GM18505 (cell line): ENCODE measurements at regions not wholly inside any gene's neighbourhood (a gene's known extent, or its start where the extent isn't known, plus 50 kb on each side); places are given as distances from the start of the nearest gene placed in this dataset.

Experiments used
- ATAC-seq: cut with Tn5 transposase; IDR thresholded peaks from one replicate; pipeline ENCODE4 v1.9.1; 2021; ENCODE audit not compliant: unreplicated experiment
- POLR2A ChIP-seq: IDR thresholded peaks from 4 replicates; pipeline ENCODE4 v1.6.1; 2011; ENCODE audit warnings: borderline replicate concordance; ENCODE audit not compliant: insufficient read depth, insufficient read length; ENCODE audit errors: extremely low read depth

DNA sequence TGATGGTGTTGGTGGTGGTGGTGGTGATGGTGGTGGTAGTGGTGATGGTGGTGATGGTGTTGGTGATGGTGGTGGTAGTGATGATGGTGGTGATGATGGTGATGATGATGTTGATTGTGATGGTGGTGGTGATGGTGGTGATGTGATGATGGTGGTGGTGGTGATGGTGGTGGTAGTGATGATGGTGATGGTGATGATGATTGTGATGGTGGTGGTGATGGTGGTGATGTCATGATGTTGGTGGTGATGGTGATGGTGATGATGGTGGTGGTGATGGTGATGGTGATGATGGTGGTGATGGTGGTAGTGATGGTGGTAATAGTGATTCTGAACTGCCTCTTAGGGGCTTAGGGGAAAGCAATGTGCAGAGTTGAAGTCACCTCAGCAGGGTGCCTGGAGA lies 760.7 kb downstream of the GALR1 start:
- no peak for TF ChIP-seq POLR2A
- no peak for ATAC-seq

- TF ChIP-seq POLR2A: no peak
- ATAC-seq: no peak
These were observed 768.2 kb downstream of the GALR1 start for GRCh38 chr18:78017869-78018268.

DNA sequence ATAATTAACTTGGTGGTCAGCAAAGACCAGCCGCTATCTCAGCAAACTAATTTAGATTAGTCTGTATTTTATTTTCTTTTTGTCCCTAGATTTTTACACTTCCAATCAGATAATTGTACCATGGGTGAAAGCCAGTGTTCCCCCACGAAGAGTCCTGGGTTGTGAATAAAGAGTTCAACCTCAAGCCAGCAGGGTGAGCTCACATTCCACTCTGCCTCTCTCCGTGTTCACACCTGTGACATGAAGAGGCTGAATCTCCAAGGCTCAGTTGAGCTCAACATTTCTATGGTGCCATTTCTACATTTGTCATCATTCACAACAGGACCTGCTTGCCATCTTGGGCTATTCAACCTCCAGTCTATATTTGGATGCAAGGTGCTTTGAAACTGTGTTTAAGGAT lies 771.5 kb downstream of the GALR1 start:
- ATAC-seq: no peak
- TF ChIP-seq POLR2A: no peak

DNA sequence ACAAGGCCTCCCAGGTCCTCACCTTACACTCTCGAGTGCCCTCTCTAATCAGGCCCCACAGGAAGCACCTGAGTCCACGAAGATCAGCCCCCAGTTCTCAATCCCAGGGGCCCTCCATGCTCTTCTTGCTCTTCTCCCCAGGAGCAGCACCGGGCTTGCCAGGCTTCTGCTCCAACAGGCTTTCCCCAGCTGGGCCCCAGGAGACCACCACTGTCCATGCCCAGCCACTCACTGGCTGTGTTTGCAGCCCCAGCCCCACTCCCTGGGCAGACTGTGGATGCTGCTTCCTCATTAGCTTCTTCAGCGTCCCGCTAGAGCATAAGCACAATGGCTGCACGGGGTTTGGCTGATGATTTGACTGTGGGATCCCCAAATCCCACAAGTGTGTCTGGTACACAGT lies 781.9 kb downstream of the GALR1 start:
- TF ChIP-seq POLR2A: no peak
- ATAC-seq: no peak

GRCh38 chr18:78031991-78032390 lies 782.3 kb downstream of the GALR1 start:
- no peak for TF ChIP-seq POLR2A
- no peak for ATAC-seq

- ATAC-seq: no peak
- TF ChIP-seq POLR2A: no peak
These were observed 782.9 kb downstream of the GALR1 start for GRCh38 chr18:78032574-78032973.

GRCh38 chr18:78034755-78035154 lies 785.1 kb downstream of the GALR1 start:
- ATAC-seq: no peak
- no peak for TF ChIP-seq POLR2A

DNA sequence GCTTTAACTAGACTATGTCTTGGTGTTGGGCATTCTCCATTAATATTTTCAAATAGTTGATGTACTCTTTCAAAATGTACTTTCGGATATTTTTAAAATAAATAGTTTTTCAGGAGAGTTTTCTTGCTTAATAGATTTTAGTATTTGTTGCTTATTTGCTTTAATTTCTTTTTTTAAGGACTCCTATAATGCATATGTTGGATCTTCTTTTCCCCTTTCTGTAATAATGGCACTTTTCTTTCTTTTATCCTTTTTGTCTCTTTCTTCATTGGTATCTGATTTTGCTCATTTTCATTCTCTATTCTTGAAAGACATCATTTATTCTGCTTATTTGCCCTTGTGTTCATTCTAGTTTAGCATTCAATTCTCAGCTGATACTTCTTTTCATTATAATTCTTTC lies 791.6 kb downstream of the GALR1 start:
- TF ChIP-seq POLR2A: no peak
- ATAC-seq: no peak

- ATAC-seq: no peak
- TF ChIP-seq POLR2A: no peak
These were observed 797.0 kb downstream of the GALR1 start for GRCh38 chr18:78046631-78047030.

DNA sequence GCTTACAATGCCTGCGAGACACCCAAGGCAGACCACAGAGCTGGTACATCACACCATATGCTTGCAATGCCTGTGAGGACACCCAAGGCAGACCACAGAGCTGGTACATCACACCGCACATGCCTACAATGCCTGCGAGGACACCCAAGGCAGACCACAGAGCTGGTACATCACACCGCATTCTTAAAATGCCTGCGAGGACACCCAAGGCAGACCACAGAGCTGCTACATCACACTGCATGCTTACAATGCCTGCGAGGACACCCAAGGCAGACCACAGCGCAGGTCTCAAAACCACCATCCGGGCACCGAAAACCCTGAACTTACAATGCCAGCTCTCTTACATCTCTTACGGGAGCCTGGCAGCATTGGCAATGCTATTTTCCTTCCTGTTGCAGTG lies 799.6 kb downstream of the GALR1 start:
- no peak for ATAC-seq
- TF ChIP-seq POLR2A: no peak

DNA sequence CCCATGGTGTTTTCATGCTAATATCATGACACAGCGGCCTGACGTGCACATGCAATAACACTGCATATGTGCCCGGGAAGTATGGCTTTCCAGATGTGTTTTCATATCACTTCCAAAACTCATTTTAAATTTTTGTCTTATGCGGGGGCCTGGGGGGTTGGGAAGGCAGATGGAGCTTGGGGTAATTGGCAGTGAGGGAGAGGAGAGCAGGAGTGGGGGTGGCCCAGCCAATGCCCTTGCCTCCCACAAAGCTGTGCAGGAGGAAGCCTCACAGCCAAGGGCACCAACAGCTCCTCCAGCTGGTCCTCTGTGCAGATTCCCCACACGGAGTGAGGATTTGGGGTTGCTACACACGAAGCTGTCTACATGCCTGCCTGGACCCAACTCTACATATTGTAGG lies 805.2 kb downstream of the GALR1 start:
- no peak for ATAC-seq

DNA sequence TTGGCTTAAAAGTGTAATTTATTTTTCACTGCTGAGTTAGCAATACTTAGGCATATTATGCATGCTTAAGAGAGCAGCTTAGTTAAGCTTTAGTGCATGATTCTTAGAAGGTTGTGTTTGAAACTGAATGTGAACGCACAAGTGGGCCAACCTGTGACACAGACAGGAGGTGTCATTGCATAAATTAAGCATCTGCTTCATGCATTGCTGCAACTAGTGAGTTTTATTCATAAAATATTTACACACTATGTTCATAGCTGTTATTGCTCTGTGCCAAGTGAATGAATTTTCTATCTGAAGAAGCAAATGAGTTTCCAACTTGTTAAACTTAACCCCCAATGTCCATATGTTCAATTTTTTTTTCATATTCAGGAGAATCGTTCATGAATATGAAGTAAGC lies 806.4 kb downstream of the GALR1 start:
- no peak for ATAC-seq
- no peak for TF ChIP-seq POLR2A

More for the DNA sequence above, 805.2 kb downstream of the GALR1 start:
- no peak for TF ChIP-seq POLR2A

DNA sequence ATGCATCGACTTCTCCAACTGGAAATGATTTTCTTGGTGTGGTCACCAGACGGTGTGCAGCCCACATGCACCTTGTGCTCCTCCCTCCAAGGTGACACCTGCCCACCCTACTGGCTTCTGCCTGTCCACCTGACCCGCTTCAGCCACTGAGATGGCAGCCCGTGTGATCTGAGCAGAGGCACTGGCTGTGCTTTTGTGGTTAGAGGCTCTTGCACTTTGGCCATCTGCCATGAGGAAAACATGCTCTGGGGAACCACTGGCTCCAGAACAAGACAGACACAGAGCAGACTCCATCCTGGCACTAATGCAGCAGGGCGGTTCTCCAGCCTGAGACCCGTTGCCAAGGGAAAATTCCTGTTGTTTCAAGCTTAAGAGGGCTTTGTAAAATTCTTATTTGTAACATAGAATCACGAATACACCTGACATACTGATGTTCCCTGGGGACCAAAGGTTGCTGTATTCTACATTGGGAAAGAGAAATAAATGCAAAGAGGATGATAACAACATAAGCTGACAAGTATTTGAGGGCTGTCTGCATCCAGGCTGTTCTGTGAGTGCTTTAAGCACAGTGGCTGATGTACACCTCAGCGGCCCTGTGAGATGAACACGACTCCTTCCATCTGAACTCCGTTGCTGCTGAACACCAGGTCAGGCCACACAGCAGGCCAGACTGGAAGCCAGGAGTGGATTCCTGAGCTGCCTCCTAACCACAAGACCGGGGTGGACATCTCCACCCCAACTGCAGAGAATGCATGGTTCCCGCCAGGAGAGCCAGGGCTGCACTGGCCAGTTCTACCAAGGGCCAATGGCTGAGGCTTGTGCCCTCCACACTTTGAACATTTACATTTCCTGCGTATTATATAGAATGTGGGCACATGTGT lies 820.4 kb downstream of the GALR1 start:
- TF ChIP-seq POLR2A: no peak
- ATAC-seq: no peak

GRCh38 chr18:78071166-78071710 lies 821.6 kb downstream of the GALR1 start:
- TF ChIP-seq POLR2A: no peak
- ATAC-seq: no peak
